Keratinocyte (primary cell): ENCODE measurements at regions not wholly inside any gene's neighbourhood (a gene's known extent, or its start where the extent isn't known, plus 50 kb on each side); places are given as distances from the start of the nearest gene placed in this dataset.

Experiments
- CTCF ChIP-seq, 3 experiments: IDR thresholded peaks in 1 of 3; conservative IDR thresholded peaks in 1 of 3; optimal IDR thresholded peaks in 1 of 3; 2 replicates in 2 of 3; 3 replicates in 1 of 3; pipeline versions ENCODE3 to v1.5.1; 2011; ENCODE audit warnings: low read length in 3 of 3, mild to moderate bottlenecking in 3 of 3, moderate library complexity in 2 of 3, control low read depth in 1 of 3, inconsistent platforms in 1 of 3; ENCODE audit not compliant: insufficient read depth in 2 of 3; ENCODE audit errors: extremely low read depth in 1 of 3
- EZH2 ChIP-seq: IDR thresholded peaks from one replicate; pipeline ENCODE4 v1.6.1; 2012; ENCODE audit warnings: inconsistent platforms, mild to moderate bottlenecking, low read length, moderate library complexity

- TF ChIP-seq CTCF (optimal IDR thresholded peaks at IDR 0.05 in 1 of 3, IDR thresholded peaks at IDR 0.05 in 1 of 3, conservative IDR thresholded peaks at IDR 0.05 in 1 of 3; ENCODE audit: extremely low read depth in 1 of 3, insufficient read depth in 2 of 3, low read length in 3 of 3) (no peak), EZH2 (no peak)
These were observed 105.1 kb downstream of the CPN2 start for GRCh38 chr3:194245975-194246561.
